ENCODE measurements at regions not wholly inside any gene's neighbourhood (a gene's known extent, or its start where the extent isn't known, plus 50 kb on each side); places are given as distances from the start of the nearest gene placed in this dataset.

DNA sequence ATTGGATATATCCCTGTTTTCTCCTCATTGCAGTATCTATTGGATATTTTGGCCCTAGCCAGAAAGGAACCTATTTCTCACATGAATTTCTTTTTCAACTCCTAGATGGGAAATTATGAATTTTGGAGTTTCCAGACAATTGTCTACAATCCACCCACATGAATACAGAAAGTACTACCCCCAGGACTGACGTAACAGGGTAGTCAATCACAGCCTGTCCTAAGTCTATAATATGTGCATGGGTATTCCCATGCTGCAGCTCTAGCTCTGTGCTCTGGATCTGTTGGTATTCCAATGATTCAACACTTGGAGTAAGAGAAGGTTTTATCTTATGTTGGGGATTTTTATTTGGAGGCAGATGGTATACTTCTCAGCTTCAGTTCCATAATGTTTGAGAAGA lies 393.1 kb upstream of the ARRDC4 start:
- H3K36me3 Mint-ChIP-seq (ENCODE audit: insufficient read depth, unreplicated experiment): no peaks in the 10 kb centered on the region
- ChIA-PET POLR2A (no interaction called here), CTCF (no interaction called here)
- no peaks in the 10 kb centered on the region for H3K27me3 ChIP-seq (replicated peaks; ENCODE audit: control insufficient read depth, insufficient read depth, low read length)
- no peaks in the 10 kb centered on the region for H3K9me3 ChIP-seq
- H3K9me3 Mint-ChIP-seq (ENCODE audit: unreplicated experiment): no peaks in the 10 kb centered on the region
- H3K36me3 ChIP-seq (ENCODE audit: control insufficient read depth, insufficient read depth, low read length): no peaks in the 10 kb centered on the region
- TF ChIP-seq, protein P1, sequence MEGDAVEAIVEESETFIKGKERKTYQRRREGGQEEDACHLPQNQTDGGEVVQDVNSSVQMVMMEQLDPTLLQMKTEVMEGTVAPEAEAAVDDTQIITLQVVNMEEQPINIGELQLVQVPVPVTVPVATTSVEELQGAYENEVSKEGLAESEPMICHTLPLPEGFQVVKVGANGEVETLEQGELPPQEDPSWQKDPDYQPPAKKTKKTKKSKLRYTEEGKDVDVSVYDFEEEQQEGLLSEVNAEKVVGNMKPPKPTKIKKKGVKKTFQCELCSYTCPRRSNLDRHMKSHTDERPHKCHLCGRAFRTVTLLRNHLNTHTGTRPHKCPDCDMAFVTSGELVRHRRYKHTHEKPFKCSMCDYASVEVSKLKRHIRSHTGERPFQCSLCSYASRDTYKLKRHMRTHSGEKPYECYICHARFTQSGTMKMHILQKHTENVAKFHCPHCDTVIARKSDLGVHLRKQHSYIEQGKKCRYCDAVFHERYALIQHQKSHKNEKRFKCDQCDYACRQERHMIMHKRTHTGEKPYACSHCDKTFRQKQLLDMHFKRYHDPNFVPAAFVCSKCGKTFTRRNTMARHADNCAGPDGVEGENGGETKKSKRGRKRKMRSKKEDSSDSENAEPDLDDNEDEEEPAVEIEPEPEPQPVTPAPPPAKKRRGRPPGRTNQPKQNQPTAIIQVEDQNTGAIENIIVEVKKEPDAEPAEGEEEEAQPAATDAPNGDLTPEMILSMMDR (IDR thresholded peaks at IDR 0.05; ENCODE audit: insufficient read depth in 1 of 2, low read depth in 1 of 2, low read length in 1 of 2, severe bottlenecking in 1 of 2, unreplicated experiment in 1 of 2): no peak
- no peaks in the 10 kb centered on the region for H3K4me1 Mint-ChIP-seq (ENCODE audit: low read depth, unreplicated experiment)
- H3K27me3 Mint-ChIP-seq (ENCODE audit: insufficient read depth, unreplicated experiment): no peaks in the 10 kb centered on the region
- H3K4me3 Mint-ChIP-seq (ENCODE audit: unreplicated experiment): no peak overlapping the region
- H3K4me1 ChIP-seq: no peaks in the 10 kb centered on the region
- no TSS peak for BruUV-seq (replicated peaks)
- intact Hi-C loops (cut with micrococcal nuclease; ENCODE audit: unreplicated experiment): no loop called here
- no peak overlapping the region for H3K4me3 ChIP-seq (ENCODE audit: low read depth, low read length)
- no peak for DNase-seq
- no peak overlapping the region for H3K27ac Mint-ChIP-seq (ENCODE audit: unreplicated experiment)

DNA sequence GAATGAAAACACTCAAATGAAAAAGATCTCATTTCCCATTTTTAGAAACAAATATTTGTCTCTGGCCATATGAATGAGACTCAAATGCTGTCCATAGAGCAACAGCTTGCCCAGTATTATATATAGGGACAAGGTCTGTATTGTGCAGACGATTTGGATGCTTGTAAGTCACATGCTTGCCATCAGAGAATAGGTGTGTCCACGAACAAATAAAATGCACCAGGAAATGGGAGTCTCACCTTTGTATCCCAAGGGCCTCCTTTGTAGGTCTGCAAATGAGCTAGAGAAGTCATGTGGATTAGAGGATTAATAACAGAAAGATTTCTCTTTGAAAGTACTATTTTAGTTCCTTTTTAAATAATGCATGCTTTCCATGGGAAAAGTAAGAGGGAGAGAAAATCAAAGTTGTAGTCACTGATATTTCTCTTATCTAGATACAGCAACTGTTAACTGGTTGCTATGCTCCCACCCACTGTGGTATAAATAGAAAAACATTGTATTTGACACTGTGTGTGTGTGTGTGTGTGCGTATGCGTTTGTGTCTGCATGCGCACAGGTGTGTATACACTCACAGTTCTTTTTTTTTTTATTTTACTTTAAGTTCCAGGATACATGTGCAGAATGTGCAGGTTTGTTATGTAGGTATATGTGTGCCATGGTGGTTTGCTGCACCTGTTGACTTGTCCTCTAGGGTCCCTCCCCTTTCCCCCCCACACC lies 383.4 kb upstream of the ARRDC4 start:
- intact Hi-C loops (cut with micrococcal nuclease; ENCODE audit: unreplicated experiment): no loop called here
- H3K36me3 Mint-ChIP-seq (ENCODE audit: insufficient read depth, unreplicated experiment): no peaks in the 10 kb centered on the region
- Histone ChIP-seq H3K4me1 (no peaks in the 10 kb centered on the region), H3K4me3 (ENCODE audit: low read depth, low read length) (no peak overlapping the region), H3K36me3 (ENCODE audit: control insufficient read depth, insufficient read depth, low read length) (no peaks in the 10 kb centered on the region), H3K9me3 (no peaks in the 10 kb centered on the region), H3K27me3 (replicated peaks; ENCODE audit: control insufficient read depth, insufficient read depth, low read length) (no peaks in the 10 kb centered on the region)
- no peak overlapping the region for H3K27ac Mint-ChIP-seq (ENCODE audit: unreplicated experiment)
- TF ChIP-seq, protein P1 (IDR thresholded peaks at IDR 0.05; ENCODE audit: insufficient read depth in 1 of 2, low read depth in 1 of 2, low read length in 1 of 2, severe bottlenecking in 1 of 2, unreplicated experiment in 1 of 2): no peak
- POLR2A ChIA-PET: no interaction called here
- DNase-seq: no peak
- H3K27me3 Mint-ChIP-seq (ENCODE audit: insufficient read depth, unreplicated experiment): peaks cover 2% of the 10 kb centered on the region
- no TSS peak for BruUV-seq (replicated peaks)
- no peaks in the 10 kb centered on the region for H3K4me1 Mint-ChIP-seq (ENCODE audit: low read depth, unreplicated experiment)
- no peak overlapping the region for H3K4me3 Mint-ChIP-seq (ENCODE audit: unreplicated experiment)
- no peaks in the 10 kb centered on the region for H3K9me3 Mint-ChIP-seq (ENCODE audit: unreplicated experiment)
- CTCF ChIA-PET: no interaction called here

DNA sequence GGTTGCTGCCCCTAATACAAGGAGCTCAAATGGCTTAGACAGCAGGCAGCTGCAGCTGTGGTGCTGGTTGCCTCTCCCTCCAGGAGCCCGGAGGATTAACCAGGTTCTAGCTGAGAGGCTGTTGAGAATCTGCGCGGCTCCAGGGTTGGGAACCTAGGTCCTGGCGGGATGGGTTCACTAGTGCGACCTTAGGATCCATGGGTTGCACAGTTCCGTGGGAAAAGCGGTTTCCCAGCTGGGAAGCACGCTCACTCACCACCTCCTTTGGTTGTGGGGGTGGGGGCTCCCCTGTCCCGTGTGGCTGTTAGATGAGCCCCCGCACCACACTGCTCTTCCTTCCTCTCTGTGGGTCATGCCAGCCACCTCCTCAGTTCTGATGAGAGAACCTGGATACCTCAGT lies 375.1 kb upstream of the ARRDC4 start:
- H3K36me3 Mint-ChIP-seq (ENCODE audit: insufficient read depth, unreplicated experiment): no peaks in the 10 kb centered on the region
- no peak for DNase-seq
- no peak overlapping the region for H3K4me3 ChIP-seq (ENCODE audit: low read depth, low read length)
- no peaks in the 10 kb centered on the region for H3K36me3 ChIP-seq (ENCODE audit: control insufficient read depth, insufficient read depth, low read length)
- no peaks in the 10 kb centered on the region for H3K4me1 Mint-ChIP-seq (ENCODE audit: low read depth, unreplicated experiment)
- H3K27ac Mint-ChIP-seq (ENCODE audit: unreplicated experiment): no peak overlapping the region
- ChIA-PET CTCF (no interaction called here), POLR2A (no interaction called here)
- no TSS peak for BruUV-seq (replicated peaks)
- H3K4me3 Mint-ChIP-seq (ENCODE audit: unreplicated experiment): no peak overlapping the region
- H3K27me3 ChIP-seq (replicated peaks; ENCODE audit: control insufficient read depth, insufficient read depth, low read length): no peaks in the 10 kb centered on the region
- peaks cover 2% of the 10 kb centered on the region for H3K27me3 Mint-ChIP-seq (ENCODE audit: insufficient read depth, unreplicated experiment)
- TF ChIP-seq, protein P1 (IDR thresholded peaks at IDR 0.05; ENCODE audit: insufficient read depth in 1 of 2, low read depth in 1 of 2, low read length in 1 of 2, severe bottlenecking in 1 of 2, unreplicated experiment in 1 of 2): no peak
- no peaks in the 10 kb centered on the region for H3K9me3 ChIP-seq
- no peaks in the 10 kb centered on the region for H3K4me1 ChIP-seq
- no peaks in the 10 kb centered on the region for H3K9me3 Mint-ChIP-seq (ENCODE audit: unreplicated experiment)
- intact Hi-C loops (cut with micrococcal nuclease; ENCODE audit: unreplicated experiment): no loop called here
